PC-9 (cell line): ENCODE measurements at regions not wholly inside any gene's neighbourhood (a gene's known extent, or its start where the extent isn't known, plus 50 kb on each side); places are given as distances from the start of the nearest gene placed in this dataset.

Experiments
- EZH2 ChIP-seq: fragments of 200-600 bp; sonication (generic); IDR thresholded peaks from 2 replicates; pipeline ENCODE4 v1.8.0; 2017; ENCODE audit warnings: antibody characterized with exemption, low read depth
- TF ChIP-seq, protein P1 (sequence below): fragments of 200-600 bp; sonication (generic); conservative IDR thresholded peaks from 2 replicates; pipeline ENCODE4 v1.6.1; 2017; ENCODE audit warnings: mixed run types, antibody characterized with exemption, mild to moderate bottlenecking, moderate library complexity

DNA sequence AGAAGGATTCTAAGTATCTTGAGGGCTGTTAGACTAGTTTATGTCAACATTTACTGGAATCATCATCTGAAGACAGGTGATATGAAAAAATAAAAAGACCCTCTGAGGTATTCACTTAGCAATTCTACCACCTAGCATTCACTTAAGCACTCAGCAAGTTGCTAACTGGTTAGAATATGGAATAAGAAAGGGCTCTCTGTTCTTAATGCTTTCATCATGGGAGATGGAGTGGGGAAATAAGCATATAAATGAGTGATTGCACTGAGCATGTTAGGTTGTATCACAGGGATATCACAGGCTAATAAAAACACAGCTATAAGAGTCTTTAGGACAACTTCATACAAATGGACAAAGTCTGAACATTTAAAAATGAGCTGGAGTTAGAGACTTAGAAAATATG, 1238.8 kb downstream of the CDH11 start:
- TF ChIP-seq, protein P1, sequence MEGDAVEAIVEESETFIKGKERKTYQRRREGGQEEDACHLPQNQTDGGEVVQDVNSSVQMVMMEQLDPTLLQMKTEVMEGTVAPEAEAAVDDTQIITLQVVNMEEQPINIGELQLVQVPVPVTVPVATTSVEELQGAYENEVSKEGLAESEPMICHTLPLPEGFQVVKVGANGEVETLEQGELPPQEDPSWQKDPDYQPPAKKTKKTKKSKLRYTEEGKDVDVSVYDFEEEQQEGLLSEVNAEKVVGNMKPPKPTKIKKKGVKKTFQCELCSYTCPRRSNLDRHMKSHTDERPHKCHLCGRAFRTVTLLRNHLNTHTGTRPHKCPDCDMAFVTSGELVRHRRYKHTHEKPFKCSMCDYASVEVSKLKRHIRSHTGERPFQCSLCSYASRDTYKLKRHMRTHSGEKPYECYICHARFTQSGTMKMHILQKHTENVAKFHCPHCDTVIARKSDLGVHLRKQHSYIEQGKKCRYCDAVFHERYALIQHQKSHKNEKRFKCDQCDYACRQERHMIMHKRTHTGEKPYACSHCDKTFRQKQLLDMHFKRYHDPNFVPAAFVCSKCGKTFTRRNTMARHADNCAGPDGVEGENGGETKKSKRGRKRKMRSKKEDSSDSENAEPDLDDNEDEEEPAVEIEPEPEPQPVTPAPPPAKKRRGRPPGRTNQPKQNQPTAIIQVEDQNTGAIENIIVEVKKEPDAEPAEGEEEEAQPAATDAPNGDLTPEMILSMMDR, result no peak
- TF ChIP-seq EZH2, result no peak
